H9 (cell line): ENCODE measurements at regions not wholly inside any gene's neighbourhood (a gene's known extent, or its start where the extent isn't known, plus 50 kb on each side); places are given as distances from the start of the nearest gene placed in this dataset.

ENCODE experiments used
- DNase-seq: peaks from one replicate; pipeline ENCODE4 v3.0.0-alpha.2; 2017
- H2AFZ ChIP-seq: one replicate; pipeline ENCODE4 v1.6.1; 2013; ENCODE audit warnings: mild to moderate bottlenecking, low read length, control low read depth, moderate library complexity
- H2AK5ac ChIP-seq: 2 replicates; pipeline ENCODE4 v1.6.1; 2013; ENCODE audit warnings: low read length, control low read depth, mixed read lengths; ENCODE audit not compliant: insufficient read length
- H2BK120ac ChIP-seq: one replicate; pipeline ENCODE4 v1.6.1; 2013; ENCODE audit warnings: low read depth, mild to moderate bottlenecking, low read length, control low read depth, inconsistent platforms; ENCODE audit not compliant: poor library complexity, severe bottlenecking
- H2BK12ac ChIP-seq: 2 replicates; pipeline ENCODE4 v1.6.1; 2013; ENCODE audit warnings: low read length, control low read depth, mixed read lengths, low read depth; ENCODE audit not compliant: insufficient read length
- H2BK15ac ChIP-seq: 2 replicates; pipeline ENCODE4 v1.6.1; 2013; ENCODE audit warnings: low read depth, low read length, control low read depth
- H2BK20ac ChIP-seq: one replicate; pipeline ENCODE4 v1.6.1; 2013; ENCODE audit warnings: low read depth, mild to moderate bottlenecking, low read length, control low read depth, inconsistent platforms; ENCODE audit not compliant: poor library complexity, severe bottlenecking
- H2BK5ac ChIP-seq: 2 replicates; pipeline ENCODE4 v1.6.1; 2013; ENCODE audit warnings: low read length, control low read depth, mixed read lengths; ENCODE audit not compliant: insufficient read length
- H3K14ac ChIP-seq: 2 replicates; pipeline ENCODE4 v1.6.1; 2013; ENCODE audit warnings: low read length, control low read depth; ENCODE audit not compliant: insufficient read depth
- H3K18ac ChIP-seq: 2 replicates; pipeline ENCODE4 v1.6.1; 2013; ENCODE audit warnings: low read depth, mild to moderate bottlenecking, mixed read lengths, low read length, control low read depth; ENCODE audit not compliant: insufficient read length
- H3K23ac ChIP-seq: 2 replicates; pipeline ENCODE4 v1.6.1; 2013; ENCODE audit warnings: low read length, control low read depth, mixed read lengths, low read depth; ENCODE audit not compliant: insufficient read length
- H3K23me2 ChIP-seq: 2 replicates; pipeline ENCODE4 v1.6.1; 2013; ENCODE audit warnings: low read depth, mild to moderate bottlenecking, mixed read lengths, low read length, control low read depth; ENCODE audit not compliant: insufficient read length, poor library complexity, severe bottlenecking
- H3K27ac ChIP-seq: 2 replicates; pipeline ENCODE4 v1.5.1; 2013; ENCODE audit warnings: low read length, control low read depth, mixed read lengths, low read depth; ENCODE audit not compliant: insufficient read length
- H3K27me3 ChIP-seq: 2 replicates; pipeline ENCODE4 v1.6.1; 2013; ENCODE audit warnings: low read length, control low read depth, inconsistent platforms; ENCODE audit not compliant: insufficient read depth
- H3K4ac ChIP-seq: 2 replicates; pipeline ENCODE4 v1.6.1; 2013; ENCODE audit warnings: low read depth, mild to moderate bottlenecking, control low read depth, inconsistent platforms, low read length, moderate library complexity
- H3K4me1 ChIP-seq: 2 replicates; pipeline ENCODE4 v1.6.1; 2013; ENCODE audit warnings: low read length, control low read depth, inconsistent platforms; ENCODE audit not compliant: insufficient read depth
- H3K4me2 ChIP-seq: 2 replicates; pipeline ENCODE4 v1.6.1; 2013; ENCODE audit warnings: low read length, control low read depth, mixed read lengths; ENCODE audit not compliant: insufficient read length, insufficient read depth
- H3K56ac ChIP-seq: 2 replicates; pipeline ENCODE4 v1.6.1; 2013; ENCODE audit warnings: low read depth, mild to moderate bottlenecking, mixed read lengths, low read length, control low read depth; ENCODE audit not compliant: insufficient read length
- H3K79me1 ChIP-seq: 2 replicates; pipeline ENCODE4 v1.6.1; 2013; ENCODE audit warnings: low read depth, mild to moderate bottlenecking, moderate library complexity, low read length, control low read depth, inconsistent platforms; ENCODE audit not compliant: insufficient read depth, poor library complexity, severe bottlenecking
- H3K79me2 ChIP-seq: 2 replicates; pipeline ENCODE4 v1.6.1; 2013; ENCODE audit warnings: low read length, control low read depth, inconsistent platforms; ENCODE audit not compliant: insufficient read depth
- H3K9ac ChIP-seq: 2 replicates; pipeline ENCODE4 v1.6.1; 2013; ENCODE audit warnings: low read length, control low read depth, mixed read lengths; ENCODE audit not compliant: insufficient read length; ENCODE audit errors: extremely low read depth
- H3K9me3 ChIP-seq: one replicate; pipeline ENCODE4 v1.6.1; 2013; ENCODE audit warnings: low read depth, low read length, inconsistent platforms; ENCODE audit not compliant: control insufficient read depth
- H3T11ph ChIP-seq: one replicate; pipeline ENCODE4 v1.6.1; 2013; ENCODE audit warnings: mild to moderate bottlenecking, low read length, control low read depth, inconsistent platforms
- H4K20me1 ChIP-seq: one replicate; pipeline ENCODE4 v1.6.1; 2013; ENCODE audit not compliant: control insufficient read depth, insufficient read length, insufficient read depth
- H4K5ac ChIP-seq: 2 replicates; pipeline ENCODE4 v1.6.1; 2013; ENCODE audit warnings: low read depth, mild to moderate bottlenecking, mixed read lengths, low read length, control low read depth; ENCODE audit not compliant: insufficient read length
- H4K8ac ChIP-seq: replicated peaks from 2 replicates; pipeline ENCODE4 v1.6.1; 2013; ENCODE audit warnings: low read length, control low read depth, mixed read lengths, low read depth; ENCODE audit not compliant: insufficient read length
- H4K91ac ChIP-seq: 2 replicates; pipeline ENCODE4 v1.6.1; 2013; ENCODE audit warnings: low read depth, mild to moderate bottlenecking, moderate library complexity, mixed read lengths, low read length, control low read depth; ENCODE audit not compliant: insufficient read length
- H3K27ac Mint-ChIP-seq, 3 experiments: 2 replicates in 2 of 3; 3 replicates in 1 of 3; pipeline ENCODE4 v1.8.0; 2020 to 2021; ENCODE audit warnings: mixed read lengths in 3 of 3, mild to moderate bottlenecking in 1 of 3, moderate library complexity in 1 of 3
- H3K27me3 Mint-ChIP-seq: 2 replicates; pipeline ENCODE4 v1.8.0; 2021; ENCODE audit warnings: low read depth, mild to moderate bottlenecking, moderate library complexity, mixed read lengths
- H3K36me3 Mint-ChIP-seq, 3 experiments: 2 replicates in 2 of 3; 3 replicates in 1 of 3; pipeline ENCODE4 v1.8.0; 2020 to 2021; ENCODE audit warnings: low read depth in 3 of 3, mixed read lengths in 3 of 3; ENCODE audit not compliant: insufficient read depth in 1 of 3
- H3K4me1 Mint-ChIP-seq, 2 experiments: 2 replicates each; pipeline ENCODE4 v1.8.0; 2020; ENCODE audit warnings: mixed read lengths in 2 of 2
- H3K4me3 Mint-ChIP-seq, 2 experiments: 2 replicates in 1 of 2; 3 replicates in 1 of 2; pipeline ENCODE4 v1.8.0; 2020 to 2021; ENCODE audit warnings: mild to moderate bottlenecking in 2 of 2, mixed read lengths in 2 of 2, moderate library complexity in 1 of 2
- H3K9me3 Mint-ChIP-seq, 2 experiments: 2 replicates in 1 of 2; 3 replicates in 1 of 2; pipeline ENCODE4 v1.8.0; 2020; ENCODE audit warnings: mild to moderate bottlenecking in 2 of 2, mixed read lengths in 2 of 2, moderate library complexity in 1 of 2
- WGBS: extraction: QIAGEN DNeasy Blood & Tissue Kit; methylation state at CpG from one replicate; pipeline ENCODE4 v1.1.7; 2013; ENCODE audit warnings: missing lambda C conversion rate, low lambda C conversion rate, mixed read lengths; ENCODE audit not compliant: insufficient read length; ENCODE audit errors: extremely low coverage; 5-methylcytosine and 5-hydroxymethylcytosine counted together
- TF ChIP-seq, protein P1 (sequence below): fragments of 200-600 bp; sonication (generic); conservative IDR thresholded peaks from 3 replicates; pipeline ENCODE4 v1.8.0; 2021; ENCODE audit warnings: antibody characterized with exemption, mild to moderate bottlenecking

DNA sequence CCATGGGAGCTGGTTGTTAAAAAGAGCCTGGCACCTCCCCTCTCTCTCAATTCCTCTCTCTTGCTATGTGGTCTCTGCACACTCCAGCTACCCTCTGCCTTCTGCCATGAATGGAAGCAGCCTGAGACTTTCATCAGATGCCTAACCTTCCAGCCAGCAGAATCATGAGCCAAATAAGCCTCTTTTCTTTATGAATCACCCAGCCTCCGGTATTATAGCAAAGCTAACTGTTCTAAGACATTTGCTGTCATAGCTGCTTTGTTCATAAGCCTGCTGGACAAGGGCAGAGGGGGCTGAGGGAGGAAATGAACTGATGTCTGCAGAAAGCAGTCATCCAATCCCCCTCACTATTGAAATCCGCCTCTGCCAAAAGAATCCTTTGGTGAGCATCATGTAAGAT lies 196.7 kb downstream of the ZNF330 start:
- no peaks in the 10 kb centered on the region for H3K9me3 Mint-ChIP-seq
- Histone ChIP-seq H4K91ac (no peak overlapping the region), H4K20me1 (no peaks in the 10 kb centered on the region), H2AFZ (no peak overlapping the region), H3K27ac (no peak overlapping the region), H3K56ac (no peak overlapping the region), H3T11ph (no peak overlapping the region), H3K4me2 (no peak overlapping the region), H3K9ac (no peak overlapping the region), H2BK15ac (no peak overlapping the region), H2AK5ac (no peak overlapping the region), H3K4ac (no peak overlapping the region), H2BK120ac (no peak overlapping the region), H4K8ac (no peak overlapping the region), H2BK20ac (no peak overlapping the region), H2BK5ac (no peak overlapping the region), H3K23ac (no peak overlapping the region), H3K9me3 (no peaks in the 10 kb centered on the region), H3K23me2 (no peaks in the 10 kb centered on the region), H3K18ac (no peak overlapping the region), H4K5ac (no peak overlapping the region), H3K27me3 (no peaks in the 10 kb centered on the region), H3K79me2 (no peaks in the 10 kb centered on the region), H3K4me1 (no peaks in the 10 kb centered on the region), H3K79me1 (no peaks in the 10 kb centered on the region), H2BK12ac (no peak overlapping the region), H3K14ac (no peak overlapping the region)
- H3K36me3 Mint-ChIP-seq = no peaks in the 10 kb centered on the region
- peaks cover 3% of the 10 kb centered on the region for H3K27me3 Mint-ChIP-seq
- no peaks in the 10 kb centered on the region for H3K4me1 Mint-ChIP-seq
- no peak overlapping the region for H3K27ac Mint-ChIP-seq
- no CpG with 5 or more reads among the region's 2 CpGs for WGBS
- TF ChIP-seq, protein P1, sequence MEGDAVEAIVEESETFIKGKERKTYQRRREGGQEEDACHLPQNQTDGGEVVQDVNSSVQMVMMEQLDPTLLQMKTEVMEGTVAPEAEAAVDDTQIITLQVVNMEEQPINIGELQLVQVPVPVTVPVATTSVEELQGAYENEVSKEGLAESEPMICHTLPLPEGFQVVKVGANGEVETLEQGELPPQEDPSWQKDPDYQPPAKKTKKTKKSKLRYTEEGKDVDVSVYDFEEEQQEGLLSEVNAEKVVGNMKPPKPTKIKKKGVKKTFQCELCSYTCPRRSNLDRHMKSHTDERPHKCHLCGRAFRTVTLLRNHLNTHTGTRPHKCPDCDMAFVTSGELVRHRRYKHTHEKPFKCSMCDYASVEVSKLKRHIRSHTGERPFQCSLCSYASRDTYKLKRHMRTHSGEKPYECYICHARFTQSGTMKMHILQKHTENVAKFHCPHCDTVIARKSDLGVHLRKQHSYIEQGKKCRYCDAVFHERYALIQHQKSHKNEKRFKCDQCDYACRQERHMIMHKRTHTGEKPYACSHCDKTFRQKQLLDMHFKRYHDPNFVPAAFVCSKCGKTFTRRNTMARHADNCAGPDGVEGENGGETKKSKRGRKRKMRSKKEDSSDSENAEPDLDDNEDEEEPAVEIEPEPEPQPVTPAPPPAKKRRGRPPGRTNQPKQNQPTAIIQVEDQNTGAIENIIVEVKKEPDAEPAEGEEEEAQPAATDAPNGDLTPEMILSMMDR = no peak
- H3K4me3 Mint-ChIP-seq = no peak overlapping the region
- DNase-seq = no peak
